ENCODE measurements at regions not wholly inside any gene's neighbourhood (a gene's known extent, or its start where the extent isn't known, plus 50 kb on each side); places are given as distances from the start of the nearest gene placed in this dataset.

DNA sequence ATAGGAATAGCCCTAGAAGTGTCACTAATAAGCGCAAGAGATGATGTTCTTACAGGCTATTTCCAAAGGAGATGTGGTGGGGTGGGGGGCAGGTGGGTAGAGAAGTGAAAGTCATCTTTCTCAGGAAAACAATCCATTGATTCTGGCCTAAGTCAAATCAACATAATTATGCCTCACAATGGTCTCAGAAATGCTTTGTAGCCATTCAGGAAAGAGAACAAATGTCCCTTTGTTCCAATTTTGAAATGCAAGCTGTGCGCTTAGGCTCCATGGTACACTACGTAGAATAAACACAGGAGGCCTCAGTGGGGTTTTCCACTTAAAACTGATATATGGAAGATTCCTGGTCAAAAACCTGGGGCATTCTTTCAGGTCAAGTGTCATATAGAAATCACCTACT, 529.9 kb upstream of the KLHL29 start:
- Histone ChIP-seq H3K4me2 (no peak overlapping the region), H3K4me1 (no peaks in the 10 kb centered on the region), H3K9me3 (no peaks in the 10 kb centered on the region), H3K4me3 (no peak overlapping the region), H3K27ac (no peak overlapping the region)
- TF ChIP-seq HOXA7 (CRISPR knock-in tag; IDR thresholded peaks at IDR 0.05) (no peak), ZC3H11A (IDR thresholded peaks at IDR 0.05) (no peak), HOXB5 (CRISPR knock-in tag; IDR thresholded peaks at IDR 0.05) (no peak), E2F6 (IDR thresholded peaks at IDR 0.05; ENCODE audit: borderline replicate concordance, low read depth) (no peak), CBX8 (IDR thresholded peaks at IDR 0.05) (no peak)
- FAIRE-seq (no peak), ATAC-seq (no peak), DNase-seq (ENCODE audit: low read depth in 1 of 2, low spot score in 1 of 2) (no peak)
- WGBS (ENCODE audit: missing lambda C conversion rate) = 54% methylated on average over 3 of the region's 3 CpGs
- ChIA-PET POLR2A (no interaction called here), CTCF (no interaction called here)

- no peak for FAIRE-seq
- POLR2A ChIA-PET = no interaction called here
- CTCF ChIA-PET = no interaction called here
- no peaks in the 10 kb centered on the region for H3K4me1 ChIP-seq
- no peak overlapping the region for H3K4me2 ChIP-seq
- no peaks in the 10 kb centered on the region for H3K9me3 ChIP-seq
- no peak for ATAC-seq
- DNase-seq (ENCODE audit: low read depth in 1 of 2, low spot score in 1 of 2) = no peak
- H3K27ac ChIP-seq = no peak overlapping the region
- no peak overlapping the region for H3K4me3 ChIP-seq
- 10% methylated on average over 9 of the region's 9 CpGs for WGBS (ENCODE audit: missing lambda C conversion rate)
- TF ChIP-seq, protein P1, sequence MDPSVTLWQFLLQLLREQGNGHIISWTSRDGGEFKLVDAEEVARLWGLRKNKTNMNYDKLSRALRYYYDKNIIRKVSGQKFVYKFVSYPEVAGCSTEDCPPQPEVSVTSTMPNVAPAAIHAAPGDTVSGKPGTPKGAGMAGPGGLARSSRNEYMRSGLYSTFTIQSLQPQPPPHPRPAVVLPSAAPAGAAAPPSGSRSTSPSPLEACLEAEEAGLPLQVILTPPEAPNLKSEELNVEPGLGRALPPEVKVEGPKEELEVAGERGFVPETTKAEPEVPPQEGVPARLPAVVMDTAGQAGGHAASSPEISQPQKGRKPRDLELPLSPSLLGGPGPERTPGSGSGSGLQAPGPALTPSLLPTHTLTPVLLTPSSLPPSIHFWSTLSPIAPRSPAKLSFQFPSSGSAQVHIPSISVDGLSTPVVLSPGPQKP (IDR thresholded peaks at IDR 0.05; ENCODE audit: low read depth, low read length) = no peak
- TF ChIP-seq REST (IDR thresholded peaks at IDR 0.05) (no peak), MAFK (IDR thresholded peaks at IDR 0.05; ENCODE audit: partially characterized antibody) (no peak), JUNB (IDR thresholded peaks at IDR 0.05) (no peak), NR3C1 (IDR thresholded peaks at IDR 0.05) (no peak), PHF8 (IDR thresholded peaks at IDR 0.05; ENCODE audit: borderline replicate concordance, low read depth) (no peak), CTCF (IDR thresholded peaks at IDR 0.05) (no peak), FOSL2 (IDR thresholded peaks at IDR 0.05) (no peak), FOSL2 (CRISPR knock-in tag; IDR thresholded peaks at IDR 0.05) (no peak), CBX8 (IDR thresholded peaks at IDR 0.05) (no peak)
- TF ChIP-seq, protein P2, sequence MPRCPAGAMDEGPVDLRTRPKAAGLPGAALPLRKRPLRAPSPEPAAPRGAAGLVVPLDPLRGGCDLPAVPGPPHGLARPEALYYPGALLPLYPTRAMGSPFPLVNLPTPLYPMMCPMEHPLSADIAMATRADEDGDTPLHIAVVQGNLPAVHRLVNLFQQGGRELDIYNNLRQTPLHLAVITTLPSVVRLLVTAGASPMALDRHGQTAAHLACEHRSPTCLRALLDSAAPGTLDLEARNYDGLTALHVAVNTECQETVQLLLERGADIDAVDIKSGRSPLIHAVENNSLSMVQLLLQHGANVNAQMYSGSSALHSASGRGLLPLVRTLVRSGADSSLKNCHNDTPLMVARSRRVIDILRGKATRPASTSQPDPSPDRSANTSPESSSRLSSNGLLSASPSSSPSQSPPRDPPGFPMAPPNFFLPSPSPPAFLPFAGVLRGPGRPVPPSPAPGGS (IDR thresholded peaks at IDR 0.05) = no peak
These were observed 529.2 kb upstream of the KLHL29 start for GRCh38 chr2:22855761-22856184.

DNA sequence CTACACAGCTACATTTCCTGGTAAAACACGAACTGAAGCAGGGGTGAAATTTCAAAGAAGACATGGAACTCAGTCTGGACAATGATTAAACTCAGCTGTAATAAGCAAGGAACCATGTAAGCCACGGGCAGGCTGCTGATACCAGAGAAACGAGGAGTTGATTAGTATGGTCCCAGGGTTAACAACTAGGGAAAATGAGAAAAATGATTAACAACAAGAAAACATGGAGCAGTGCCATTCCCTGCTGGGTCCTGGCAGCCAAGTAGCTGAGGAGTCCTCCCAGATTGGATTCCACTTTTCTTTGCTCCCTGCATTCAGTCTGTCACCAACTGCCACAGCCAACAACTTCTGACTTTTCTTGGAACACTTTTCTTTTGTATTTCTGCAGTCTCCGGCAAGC, 517.0 kb upstream of the KLHL29 start:
- ChIA-PET POLR2A (no interaction called here), CTCF (no interaction called here)
- H3K4me2 ChIP-seq = no peak overlapping the region
- no peak for FAIRE-seq
- WGBS (ENCODE audit: missing lambda C conversion rate) = 10% methylated on average over 4 of the region's 4 CpGs
- no peak for DNase-seq (ENCODE audit: low read depth in 1 of 2, low spot score in 1 of 2)
- H3K9me3 ChIP-seq = no peaks in the 10 kb centered on the region
- H3K4me1 ChIP-seq = no peaks in the 10 kb centered on the region
- ATAC-seq = no peak
- no peak overlapping the region for H3K27ac ChIP-seq
- no peak overlapping the region for H3K4me3 ChIP-seq
- no peak for TF ChIP-seq RFX5 (IDR thresholded peaks at IDR 0.05)
- TF ChIP-seq HDAC2 (IDR thresholded peaks at IDR 0.05) = no peak
- TF ChIP-seq MYC (IDR thresholded peaks at IDR 0.05; ENCODE audit: borderline replicate concordance, low read length) = no peak
- TF ChIP-seq ZC3H11A (IDR thresholded peaks at IDR 0.05) = no peak
- TF ChIP-seq PBX3 (IDR thresholded peaks at IDR 0.05) = no peak
- TF ChIP-seq BHLHE40 (IDR thresholded peaks at IDR 0.05; ENCODE audit: low read depth, low read length) = no peak
- no peak for TF ChIP-seq CBX8 (IDR thresholded peaks at IDR 0.05)
- TF ChIP-seq FOXS1 (CRISPR knock-in tag; IDR thresholded peaks at IDR 0.05) = no peak
- no peak for TF ChIP-seq CBX2 (IDR thresholded peaks at IDR 0.05; ENCODE audit: borderline replicate concordance, low read depth)
- TF ChIP-seq JUN (IDR thresholded peaks at IDR 0.05) = no peak
- no peak for TF ChIP-seq KDM1A (IDR thresholded peaks at IDR 0.05; ENCODE audit: low read depth)
- no peak for TF ChIP-seq RCOR1 (IDR thresholded peaks at IDR 0.05; ENCODE audit: low read depth, low read length)
- no peak for TF ChIP-seq NFE2L2 (conservative IDR thresholded peaks at IDR 0.05; ENCODE audit: low read length)
